Caco-2 (cell line): ENCODE measurements at regions not wholly inside any gene's neighbourhood (a gene's known extent, or its start where the extent isn't known, plus 50 kb on each side); places are given as distances from the start of the nearest gene placed in this dataset.

Source experiments
- BruUV-seq: library from RNA; stranded (reverse); fragments of 400-500 nt; replicated peaks from 2 replicates; lab custom pipeline; 2021; lab: Mats Ljungman, UMichigan
- CTCF ChIA-PET: fragments of 300-600 bp; sonication (Branson Sonifier 250); formaldehyde crosslinking; loops from one replicate; lab custom pipeline; 2022; ENCODE audit warnings: antibody characterized with exemption; lab: Charles Lee
- POLR2A ChIA-PET: fragments of 300-600 bp; sonication (Branson Sonifier 250); formaldehyde crosslinking; loops from one replicate; lab custom pipeline; 2022; ENCODE audit warnings: antibody characterized with exemption; lab: Charles Lee
- DNase-seq, 2 experiments: peaks; one replicate each; pipeline versions ENCODE4 v3.0.0 to v3.0.0-alpha.2; 2020 to 2022
- H3K27me3 ChIP-seq: replicated peaks from 2 replicates; pipeline ENCODE4 v1.6.0; 2011; ENCODE audit warnings: low read length; ENCODE audit not compliant: control insufficient read depth, insufficient read depth
- H3K36me3 ChIP-seq: 2 replicates; pipeline ENCODE4 v1.5.1; 2011; ENCODE audit warnings: low read length; ENCODE audit not compliant: control insufficient read depth, insufficient read depth
- H3K4me1 ChIP-seq: fragments of 250-450 bp; sonication (Bioruptor Pico); 2 replicates; pipeline ENCODE4 v1.5.1; 2020; ENCODE audit warnings: mild to moderate bottlenecking
- H3K4me3 ChIP-seq: 2 replicates; pipeline ENCODE4 v1.5.1; 2011; ENCODE audit warnings: low read depth, mild to moderate bottlenecking, control low read depth, low read length
- H3K9me3 ChIP-seq: fragments of 250-450 bp; sonication (Bioruptor Pico); 2 replicates; pipeline ENCODE4 v1.5.1; 2020; ENCODE audit warnings: mild to moderate bottlenecking, moderate library complexity
- H3K27ac Mint-ChIP-seq: one replicate; pipeline ENCODE4 v1.8.0; 2022; ENCODE audit warnings: mixed read lengths; ENCODE audit not compliant: unreplicated experiment
- H3K27me3 Mint-ChIP-seq: one replicate; pipeline ENCODE4 v1.8.0; 2022; ENCODE audit warnings: mixed read lengths; ENCODE audit not compliant: insufficient read depth, unreplicated experiment
- H3K36me3 Mint-ChIP-seq: one replicate; pipeline ENCODE4 v1.8.0; 2022; ENCODE audit warnings: mild to moderate bottlenecking, mixed read lengths; ENCODE audit not compliant: insufficient read depth, unreplicated experiment
- H3K4me1 Mint-ChIP-seq: one replicate; pipeline ENCODE4 v1.8.0; 2022; ENCODE audit warnings: low read depth, mixed read lengths; ENCODE audit not compliant: unreplicated experiment
- H3K4me3 Mint-ChIP-seq: one replicate; pipeline ENCODE4 v1.8.0; 2022; ENCODE audit warnings: mild to moderate bottlenecking, moderate library complexity, mixed read lengths; ENCODE audit not compliant: unreplicated experiment
- H3K9me3 Mint-ChIP-seq: one replicate; pipeline ENCODE4 v1.8.0; 2022; ENCODE audit warnings: mixed read lengths; ENCODE audit not compliant: unreplicated experiment
- CTCF ChIP-seq, 2 experiments: fragments of 200-600 bp in 1 of 2; IDR thresholded peaks; 1 replicate in 1 of 2; 2 replicates in 1 of 2; pipeline versions ENCODE4 v1.5.1 to v1.8.0; 2011 to 2022; ENCODE audit warnings: antibody characterized with exemption in 1 of 2, control low read depth in 1 of 2, inconsistent platforms in 1 of 2, low read depth in 1 of 2, low read length in 1 of 2, mild to moderate bottlenecking in 1 of 2, moderate library complexity in 1 of 2; ENCODE audit not compliant: insufficient read depth in 1 of 2, severe bottlenecking in 1 of 2, unreplicated experiment in 1 of 2
- intact Hi-C: fragments of 100-400 bp; cut with micrococcal nuclease; formaldehyde crosslinking; loops from one replicate; pipeline ENCODE4 v1.10.0; 2022; ENCODE audit not compliant: unreplicated experiment

GRCh38 chrX:77085372-77085771, 361.8 kb upstream of the FGF16 start:
- Mint-ChIP-seq H3K9me3 (no peaks in the 10 kb centered on the region), H3K4me3 (no peak overlapping the region), H3K36me3 (no peaks in the 10 kb centered on the region), H3K27ac (no peak overlapping the region), H3K4me1 (no peaks in the 10 kb centered on the region), H3K27me3 (no peaks in the 10 kb centered on the region)
- no TSS peak for BruUV-seq
- DNase-seq: no peak
- intact Hi-C loops: no loop called here
- Histone ChIP-seq H3K27me3 (no peaks in the 10 kb centered on the region), H3K4me3 (no peak overlapping the region), H3K4me1 (no peaks in the 10 kb centered on the region), H3K9me3 (no peaks in the 10 kb centered on the region), H3K36me3 (no peaks in the 10 kb centered on the region)
- ChIA-PET POLR2A (no interaction called here), CTCF (no interaction called here)
- no peak for TF ChIP-seq CTCF (IDR thresholded peaks at IDR 0.05; ENCODE audit: insufficient read depth in 1 of 2, low read depth in 1 of 2, low read length in 1 of 2, severe bottlenecking in 1 of 2, unreplicated experiment in 1 of 2)

GRCh38 chrX:77087529-77088169, 359.5 kb upstream of the FGF16 start:
- Histone ChIP-seq H3K4me3 (no peak overlapping the region), H3K36me3 (no peaks in the 10 kb centered on the region), H3K4me1 (no peaks in the 10 kb centered on the region), H3K9me3 (no peaks in the 10 kb centered on the region), H3K27me3 (no peaks in the 10 kb centered on the region)
- BruUV-seq: no TSS peak
- H3K36me3 Mint-ChIP-seq: no peaks in the 10 kb centered on the region
- H3K27me3 Mint-ChIP-seq: no peaks in the 10 kb centered on the region
- no peak for DNase-seq
- H3K9me3 Mint-ChIP-seq: no peaks in the 10 kb centered on the region
- POLR2A ChIA-PET: no interaction called here
- H3K4me3 Mint-ChIP-seq: no peak overlapping the region
- no peak for TF ChIP-seq CTCF (IDR thresholded peaks at IDR 0.05; ENCODE audit: insufficient read depth in 1 of 2, low read depth in 1 of 2, low read length in 1 of 2, severe bottlenecking in 1 of 2, unreplicated experiment in 1 of 2)
- CTCF ChIA-PET: no interaction called here
- intact Hi-C loops: no loop called here
- no peak overlapping the region for H3K27ac Mint-ChIP-seq
- no peaks in the 10 kb centered on the region for H3K4me1 Mint-ChIP-seq

- ChIA-PET CTCF (no interaction called here), POLR2A (no interaction called here)
- no peaks in the 10 kb centered on the region for H3K36me3 ChIP-seq
- intact Hi-C loops: no loop called here
- H3K36me3 Mint-ChIP-seq: no peaks in the 10 kb centered on the region
- no peaks in the 10 kb centered on the region for H3K4me1 ChIP-seq
- TF ChIP-seq CTCF (IDR thresholded peaks at IDR 0.05; ENCODE audit: insufficient read depth in 1 of 2, low read depth in 1 of 2, low read length in 1 of 2, severe bottlenecking in 1 of 2, unreplicated experiment in 1 of 2): no peak
- H3K27ac Mint-ChIP-seq: no peak overlapping the region
- H3K27me3 ChIP-seq: no peaks in the 10 kb centered on the region
- DNase-seq: no peak
- H3K27me3 Mint-ChIP-seq: no peaks in the 10 kb centered on the region
- H3K9me3 ChIP-seq: no peaks in the 10 kb centered on the region
- no peak overlapping the region for H3K4me3 ChIP-seq
- H3K4me1 Mint-ChIP-seq: no peaks in the 10 kb centered on the region
- BruUV-seq: no TSS peak
- no peaks in the 10 kb centered on the region for H3K9me3 Mint-ChIP-seq
- no peak overlapping the region for H3K4me3 Mint-ChIP-seq
These were observed 359.0 kb upstream of the FGF16 start for GRCh38 chrX:77088233-77088632.
